ENCODE measurements at regions not wholly inside any gene's neighbourhood (a gene's known extent, or its start where the extent isn't known, plus 50 kb on each side); places are given as distances from the start of the nearest gene placed in this dataset.

DNA sequence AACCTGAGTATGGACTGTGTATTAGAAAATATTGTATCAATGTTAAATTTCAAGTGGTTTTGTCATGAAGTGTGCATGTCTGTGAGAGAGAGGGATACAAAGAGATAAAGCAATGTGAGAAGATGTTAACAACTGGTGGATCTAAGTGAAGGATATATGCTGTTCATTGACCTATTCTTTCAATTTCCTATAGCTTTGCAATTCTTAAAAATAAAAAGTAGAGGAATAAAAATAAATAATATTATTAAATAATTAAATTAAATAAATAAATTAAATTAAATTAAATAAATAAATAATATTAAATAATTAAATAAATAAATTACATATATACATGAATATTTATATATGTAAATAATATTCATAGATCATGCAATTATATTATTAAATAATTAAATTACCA, 131.2 kb upstream of the DACH1 start:
- H3K4me1 ChIP-seq (ENCODE audit: insufficient read depth, low read length) = no peaks in the 10 kb centered on the region
- no peak overlapping the region for H3K9ac ChIP-seq (ENCODE audit: insufficient read depth, low read depth, low read length)
- H3K79me2 ChIP-seq (ENCODE audit: insufficient read depth, low read length) = no peaks in the 10 kb centered on the region
- no peaks in the 10 kb centered on the region for H4K20me1 ChIP-seq (ENCODE audit: insufficient read depth, low read length)
- intact Hi-C loops (cut with micrococcal nuclease; ENCODE audit: unreplicated experiment) (no loop called here), in situ Hi-C loops (cut with HindIII; ENCODE audit: extremely low pct_ligation_motif_present, low pct_unique_long_range_greater_than_20kb) (no loop called here)
- no peak overlapping the region for H3K4me2 ChIP-seq (ENCODE audit: low read depth, low read length)
- no peak overlapping the region for H3K4me3 ChIP-seq (replicated peaks in 1 of 3; ENCODE audit: insufficient read depth in 1 of 3, low read depth in 2 of 3, low read length in 3 of 3)
- H3K9me3 ChIP-seq (ENCODE audit: low read length) = peaks cover 9% of the 10 kb centered on the region; the same call in 1 of the 2 replicates
- DNase-seq (ENCODE audit: low spot score) (no peak), ATAC-seq (no peak), FAIRE-seq (no peak)
- no peak overlapping the region for H2AFZ ChIP-seq (ENCODE audit: low read length)
- BruUV-seq (replicated peaks) = no TSS peak
- no peaks in the 10 kb centered on the region for H3K27me3 ChIP-seq (ENCODE audit: control insufficient read depth in 1 of 2, insufficient read depth in 2 of 2, low read length in 2 of 2)
- ChIA-PET CTCF (ENCODE audit: low intra/inter-chr PET ratio, low total read pairs) (no interaction called here), POLR2A (no interaction called here)
- TF ChIP-seq ATF7-NPFF (CRISPR knock-in tag; IDR thresholded peaks at IDR 0.05; ENCODE audit: low read depth) (no peak), DMAP1 (CRISPR knock-in tag; IDR thresholded peaks at IDR 0.05) (no peak), NR2F1 (CRISPR knock-in tag; IDR thresholded peaks at IDR 0.05) (no peak)
- no peak overlapping the region for H3K27ac ChIP-seq (ENCODE audit: extremely low read length, insufficient read depth, low read length)
- no peaks in the 10 kb centered on the region for H3K36me3 ChIP-seq (replicated peaks in 1 of 2; ENCODE audit: control insufficient read depth in 1 of 2, insufficient read depth in 2 of 2, low read length in 2 of 2)

GRCh38 chr13:71979616-71980015, 112.6 kb upstream of the DACH1 start:
- no peak overlapping the region for H3K4me3 ChIP-seq (replicated peaks in 1 of 3; ENCODE audit: insufficient read depth in 1 of 3, low read depth in 2 of 3, low read length in 3 of 3)
- TF ChIP-seq, protein P1, sequence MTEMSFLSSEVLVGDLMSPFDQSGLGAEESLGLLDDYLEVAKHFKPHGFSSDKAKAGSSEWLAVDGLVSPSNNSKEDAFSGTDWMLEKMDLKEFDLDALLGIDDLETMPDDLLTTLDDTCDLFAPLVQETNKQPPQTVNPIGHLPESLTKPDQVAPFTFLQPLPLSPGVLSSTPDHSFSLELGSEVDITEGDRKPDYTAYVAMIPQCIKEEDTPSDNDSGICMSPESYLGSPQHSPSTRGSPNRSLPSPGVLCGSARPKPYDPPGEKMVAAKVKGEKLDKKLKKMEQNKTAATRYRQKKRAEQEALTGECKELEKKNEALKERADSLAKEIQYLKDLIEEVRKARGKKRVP (CRISPR knock-in tag; IDR thresholded peaks at IDR 0.05) = no peak
- TF ChIP-seq ZNF556 (CRISPR knock-in tag; IDR thresholded peaks at IDR 0.05; ENCODE audit: borderline replicate concordance) = no peak
- TF ChIP-seq, protein P2, sequence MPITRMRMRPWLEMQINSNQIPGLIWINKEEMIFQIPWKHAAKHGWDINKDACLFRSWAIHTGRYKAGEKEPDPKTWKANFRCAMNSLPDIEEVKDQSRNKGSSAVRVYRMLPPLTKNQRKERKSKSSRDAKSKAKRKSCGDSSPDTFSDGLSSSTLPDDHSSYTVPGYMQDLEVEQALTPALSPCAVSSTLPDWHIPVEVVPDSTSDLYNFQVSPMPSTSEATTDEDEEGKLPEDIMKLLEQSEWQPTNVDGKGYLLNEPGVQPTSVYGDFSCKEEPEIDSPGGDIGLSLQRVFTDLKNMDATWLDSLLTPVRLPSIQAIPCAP (CRISPR knock-in tag; IDR thresholded peaks at IDR 0.05; ENCODE audit: low read depth) = no peak
- no peak for TF ChIP-seq RFX5 (IDR thresholded peaks at IDR 0.05; ENCODE audit: low read depth, low read length)
- no peak for TF ChIP-seq ZBED4 (CRISPR knock-in tag; IDR thresholded peaks at IDR 0.05; ENCODE audit: borderline replicate concordance)
- no peak for TF ChIP-seq ONECUT2 (CRISPR knock-in tag; IDR thresholded peaks at IDR 0.05)
- no peak for TF ChIP-seq AHR (CRISPR knock-in tag; IDR thresholded peaks at IDR 0.05)
- TF ChIP-seq, protein P3, sequence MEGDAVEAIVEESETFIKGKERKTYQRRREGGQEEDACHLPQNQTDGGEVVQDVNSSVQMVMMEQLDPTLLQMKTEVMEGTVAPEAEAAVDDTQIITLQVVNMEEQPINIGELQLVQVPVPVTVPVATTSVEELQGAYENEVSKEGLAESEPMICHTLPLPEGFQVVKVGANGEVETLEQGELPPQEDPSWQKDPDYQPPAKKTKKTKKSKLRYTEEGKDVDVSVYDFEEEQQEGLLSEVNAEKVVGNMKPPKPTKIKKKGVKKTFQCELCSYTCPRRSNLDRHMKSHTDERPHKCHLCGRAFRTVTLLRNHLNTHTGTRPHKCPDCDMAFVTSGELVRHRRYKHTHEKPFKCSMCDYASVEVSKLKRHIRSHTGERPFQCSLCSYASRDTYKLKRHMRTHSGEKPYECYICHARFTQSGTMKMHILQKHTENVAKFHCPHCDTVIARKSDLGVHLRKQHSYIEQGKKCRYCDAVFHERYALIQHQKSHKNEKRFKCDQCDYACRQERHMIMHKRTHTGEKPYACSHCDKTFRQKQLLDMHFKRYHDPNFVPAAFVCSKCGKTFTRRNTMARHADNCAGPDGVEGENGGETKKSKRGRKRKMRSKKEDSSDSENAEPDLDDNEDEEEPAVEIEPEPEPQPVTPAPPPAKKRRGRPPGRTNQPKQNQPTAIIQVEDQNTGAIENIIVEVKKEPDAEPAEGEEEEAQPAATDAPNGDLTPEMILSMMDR (CRISPR knock-in tag; IDR thresholded peaks at IDR 0.05) = peak; percentile 37; the same call in 1 of the 2 replicates
- no peaks in the 10 kb centered on the region for H4K20me1 ChIP-seq (ENCODE audit: insufficient read depth, low read length)
- 0% methylated on average over 1 of the region's 3 CpGs for WGBS (ENCODE audit: low lambda C conversion rate)
- BruUV-seq (replicated peaks) = no TSS peak
- H3K4me1 ChIP-seq (ENCODE audit: insufficient read depth, low read length) = no peaks in the 10 kb centered on the region
- ChIA-PET CTCF (ENCODE audit: low intra/inter-chr PET ratio, low total read pairs) (no interaction called here), POLR2A (no interaction called here)
- H3K27me3 ChIP-seq (ENCODE audit: control insufficient read depth in 1 of 2, insufficient read depth in 2 of 2, low read length in 2 of 2) = no peaks in the 10 kb centered on the region
- no peak overlapping the region for H2AFZ ChIP-seq (ENCODE audit: low read length)
- no peaks in the 10 kb centered on the region for H3K36me3 ChIP-seq (replicated peaks in 1 of 2; ENCODE audit: control insufficient read depth in 1 of 2, insufficient read depth in 2 of 2, low read length in 2 of 2)
- H3K9ac ChIP-seq (ENCODE audit: insufficient read depth, low read depth, low read length) = no peak overlapping the region
- DNase-seq (ENCODE audit: low spot score) (peak; percentile 4), FAIRE-seq (no peak), ATAC-seq (peak; percentile 77)
- intact Hi-C loops (cut with micrococcal nuclease; ENCODE audit: unreplicated experiment) = no loop called here
- no peak overlapping the region for H3K27ac ChIP-seq (ENCODE audit: extremely low read length, insufficient read depth, low read length)
- no peak overlapping the region for H3K4me2 ChIP-seq (ENCODE audit: low read depth, low read length)
- H3K79me2 ChIP-seq (ENCODE audit: insufficient read depth, low read length) = no peaks in the 10 kb centered on the region
- no peaks in the 10 kb centered on the region for H3K9me3 ChIP-seq (ENCODE audit: low read length)
- in situ Hi-C loops (cut with HindIII; ENCODE audit: extremely low pct_ligation_motif_present, low pct_unique_long_range_greater_than_20kb) = no loop called here
